ENCODE measurements at regions not wholly inside any gene's neighbourhood (a gene's known extent, or its start where the extent isn't known, plus 50 kb on each side); places are given as distances from the start of the nearest gene placed in this dataset.

GRCh38 chr16:77650761-77651160 lies 71.6 kb upstream of the NUDT7 start:
- TF ChIP-seq CTCF (IDR thresholded peaks at IDR 0.05; ENCODE audit: extremely low read depth in 1 of 2, insufficient read depth in 1 of 2, low read depth in 1 of 2, low read length in 2 of 2) = no peak
- TF ChIP-seq JUN (IDR thresholded peaks at IDR 0.05; ENCODE audit: borderline replicate concordance, insufficient read depth, insufficient read length, low read depth) = no peak
- TF ChIP-seq POLR2AphosphoS5 (IDR thresholded peaks at IDR 0.05; ENCODE audit: insufficient read depth, low read depth, low read length) = no peak
- no peak for TF ChIP-seq EZH2 (IDR thresholded peaks at IDR 0.05; ENCODE audit: borderline replicate concordance, low read depth, low read length, severe bottlenecking)
- no peak for TF ChIP-seq MAX (IDR thresholded peaks at IDR 0.05; ENCODE audit: insufficient read depth, insufficient read length)
- TF ChIP-seq POLR2A (IDR thresholded peaks at IDR 0.05; ENCODE audit: low read depth, low read length) = no peak
- TF ChIP-seq GATA2 (IDR thresholded peaks at IDR 0.05; ENCODE audit: insufficient read depth, insufficient read length, low read depth, low read length) = no peak
- no peak for TF ChIP-seq MYC (IDR thresholded peaks at IDR 0.05; ENCODE audit: low read depth, low read length)

Measured in endothelial cell of umbilical vein (primary cell).